SK-N-SH (cell line): ENCODE measurements at regions not wholly inside any gene's neighbourhood (a gene's known extent, or its start where the extent isn't known, plus 50 kb on each side); places are given as distances from the start of the nearest gene placed in this dataset.

ENCODE experiments used
- EP300 ChIP-seq, 2 experiments: IDR thresholded peaks; 2 replicates each; pipeline versions ENCODE4 v1.4.0 to v1.6.1; 2012; ENCODE audit warnings: borderline replicate concordance in 1 of 2, low read depth in 1 of 2, low read length in 1 of 2
- EZH2phosphoT487 ChIP-seq: fragments of 200-600 bp; sonication (generic); IDR thresholded peaks from 2 replicates; pipeline ENCODE4 v1.6.1; 2017; ENCODE audit warnings: low read depth, mixed run types, mild to moderate bottlenecking, antibody characterized with exemption, moderate library complexity, borderline replicate concordance
- RCOR1 ChIP-seq: fragments of 150-350 bp; IDR thresholded peaks from 2 replicates; pipeline ENCODE4 v1.6.1; 2017; ENCODE audit warnings: antibody characterized with exemption, low read length
- USF1 ChIP-seq: IDR thresholded peaks from 2 replicates; pipeline ENCODE4 v1.4.0; 2012; ENCODE audit warnings: low read depth, borderline replicate concordance
- USF2 ChIP-seq: fragments of 150-350 bp; IDR thresholded peaks from 2 replicates; pipeline ENCODE4 v1.6.1; 2017; ENCODE audit warnings: antibody characterized with exemption, low read length, low read depth, borderline replicate concordance
- TF ChIP-seq, protein P1 (sequence below): fragments of 200-600 bp; sonication (generic); IDR thresholded peaks from 2 replicates; pipeline ENCODE4 v1.6.1; 2017; ENCODE audit warnings: antibody characterized with exemption, mild to moderate bottlenecking, moderate library complexity
- TF ChIP-seq, protein P2 (sequence below): IDR thresholded peaks from 2 replicates; pipeline ENCODE4 v1.4.0; 2012; ENCODE audit warnings: low read depth

DNA sequence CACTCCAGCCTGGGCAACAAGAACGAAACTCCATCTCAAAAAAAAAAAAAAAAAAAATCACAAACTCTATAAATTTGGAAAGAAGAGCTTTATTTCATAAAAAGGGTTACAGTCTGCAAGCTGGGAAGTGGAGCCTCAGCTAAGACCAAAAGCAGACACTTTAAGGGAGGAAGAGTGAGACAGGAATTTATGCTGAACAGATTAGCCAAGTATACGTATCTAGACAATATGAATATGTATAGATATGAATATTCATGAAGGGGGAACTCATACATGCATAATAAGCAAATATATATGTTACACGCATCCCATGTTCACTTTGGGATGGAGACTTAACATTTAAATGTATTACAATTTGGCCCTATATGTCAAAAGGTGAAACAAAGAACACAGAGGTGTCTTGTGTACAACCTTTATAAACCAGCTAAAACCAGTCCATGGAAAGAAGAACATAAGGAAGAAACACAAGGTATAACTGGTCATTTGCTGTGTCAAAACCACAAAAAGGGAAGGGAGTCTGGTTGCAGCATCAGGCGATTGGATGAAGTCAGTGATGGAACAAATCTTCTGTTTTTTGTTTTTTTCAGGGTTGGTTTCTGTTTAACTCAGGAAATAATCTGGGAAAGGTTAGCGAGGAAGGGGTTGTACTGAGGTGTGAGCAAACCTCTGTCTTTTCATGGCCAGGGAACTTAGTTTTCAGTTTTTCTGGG lies 130.0 kb upstream of the MAOA start:
- TF ChIP-seq EZH2phosphoT487 (no peak), RCOR1 (no peak), USF2 (no peak), EP300 (IDR thresholded peaks at IDR 0.05; ENCODE audit: borderline replicate concordance in 1 of 2, low read depth in 1 of 2, low read length in 1 of 2) (no peak), USF1 (no peak)
- TF ChIP-seq, protein P1, sequence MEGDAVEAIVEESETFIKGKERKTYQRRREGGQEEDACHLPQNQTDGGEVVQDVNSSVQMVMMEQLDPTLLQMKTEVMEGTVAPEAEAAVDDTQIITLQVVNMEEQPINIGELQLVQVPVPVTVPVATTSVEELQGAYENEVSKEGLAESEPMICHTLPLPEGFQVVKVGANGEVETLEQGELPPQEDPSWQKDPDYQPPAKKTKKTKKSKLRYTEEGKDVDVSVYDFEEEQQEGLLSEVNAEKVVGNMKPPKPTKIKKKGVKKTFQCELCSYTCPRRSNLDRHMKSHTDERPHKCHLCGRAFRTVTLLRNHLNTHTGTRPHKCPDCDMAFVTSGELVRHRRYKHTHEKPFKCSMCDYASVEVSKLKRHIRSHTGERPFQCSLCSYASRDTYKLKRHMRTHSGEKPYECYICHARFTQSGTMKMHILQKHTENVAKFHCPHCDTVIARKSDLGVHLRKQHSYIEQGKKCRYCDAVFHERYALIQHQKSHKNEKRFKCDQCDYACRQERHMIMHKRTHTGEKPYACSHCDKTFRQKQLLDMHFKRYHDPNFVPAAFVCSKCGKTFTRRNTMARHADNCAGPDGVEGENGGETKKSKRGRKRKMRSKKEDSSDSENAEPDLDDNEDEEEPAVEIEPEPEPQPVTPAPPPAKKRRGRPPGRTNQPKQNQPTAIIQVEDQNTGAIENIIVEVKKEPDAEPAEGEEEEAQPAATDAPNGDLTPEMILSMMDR, result no peak
- TF ChIP-seq, protein P2, sequence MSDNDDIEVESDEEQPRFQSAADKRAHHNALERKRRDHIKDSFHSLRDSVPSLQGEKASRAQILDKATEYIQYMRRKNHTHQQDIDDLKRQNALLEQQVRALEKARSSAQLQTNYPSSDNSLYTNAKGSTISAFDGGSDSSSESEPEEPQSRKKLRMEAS, result no peak
